ENCODE measurements at regions not wholly inside any gene's neighbourhood (a gene's known extent, or its start where the extent isn't known, plus 50 kb on each side); places are given as distances from the start of the nearest gene placed in this dataset.

- Histone ChIP-seq H3K4me3 (replicated peaks in 1 of 2; ENCODE audit: low read depth in 1 of 2, low read length in 2 of 2) (no peak overlapping the region), H3K36me3 (ENCODE audit: control insufficient read depth in 1 of 2, insufficient read depth in 2 of 2, low read length in 2 of 2) (peaks cover 0 to 10% of the 10 kb centered on the region in 2 experiments; a peak in 1 of 4 replicates), H3K27me3 (ENCODE audit: insufficient read depth, low read length) (no peaks in the 10 kb centered on the region), H3K4me1 (ENCODE audit: control insufficient read depth in 1 of 2, insufficient read depth in 2 of 2, low read length in 2 of 2) (peaks cover 20 to 74% of the 10 kb centered on the region in 2 experiments), H3K27ac (ENCODE audit: low read depth, low read length) (no peak overlapping the region), H3K4me2 (ENCODE audit: low read length) (no peak overlapping the region), H3K79me2 (ENCODE audit: insufficient read depth, low read length) (no peaks in the 10 kb centered on the region), H3K9me2 (ENCODE audit: insufficient read depth) (no peaks in the 10 kb centered on the region), H4K20me1 (ENCODE audit: insufficient read depth) (no peaks in the 10 kb centered on the region), H3K9ac (ENCODE audit: low read length) (no peak overlapping the region), H3K9me3 (ENCODE audit: control insufficient read depth in 1 of 2, insufficient read depth in 1 of 2, low read depth in 1 of 2, low read length in 2 of 2) (no peaks in the 10 kb centered on the region), H2AFZ (ENCODE audit: low read depth, low read length, poor library complexity, severe bottlenecking) (no peak overlapping the region)
- BruUV-seq (replicated peaks), result no TSS peak
- ATAC-seq (no peak), DNase-seq (ENCODE audit: low read depth, low spot score) (no peak)
- ChIA-PET POLR2A (no interaction called here), CTCF (interaction anchor here (0.8 kb wide), 1 partner anchor 10 kb away, joined by 4 read pairs; no protein-coding TSS in a partner anchor), RAD21 (ENCODE audit: low non-redundant PET in 1 of 2, low total read pairs in 2 of 2, uncharacterized antibody in 2 of 2, unreplicated experiment in 2 of 2) (no interaction called here)
- intact Hi-C loops (cut with micrococcal nuclease), result no loop called here
- TF ChIP-seq ELF1 (IDR thresholded peaks at IDR 0.05; ENCODE audit: borderline replicate concordance, low read depth) (no peak), CBX3 (IDR thresholded peaks at IDR 0.05; ENCODE audit: low read depth) (no peak), POLR2A (IDR thresholded peaks at IDR 0.05; ENCODE audit: borderline replicate concordance, extremely low read depth, insufficient read depth, insufficient read length) (no peak), YY1 (IDR thresholded peaks at IDR 0.05; ENCODE audit: extremely low read depth, insufficient replicate concordance, low read depth, low read length) (no peak), FOSL1 (IDR thresholded peaks at IDR 0.05; ENCODE audit: low read depth) (no peak), SP1 (IDR thresholded peaks at IDR 0.05; ENCODE audit: low read depth) (no peak), EGR1 (IDR thresholded peaks at IDR 0.05; ENCODE audit: low read depth) (no peak)
These were observed 210.6 kb upstream of the HMGA2 start for GRCh38 chr12:65613692-65614091.

- Histone ChIP-seq H3K79me2 (ENCODE audit: insufficient read depth, low read length) (no peaks in the 10 kb centered on the region), H3K27me3 (ENCODE audit: insufficient read depth, low read length) (no peaks in the 10 kb centered on the region), H2AFZ (ENCODE audit: low read depth, low read length, poor library complexity, severe bottlenecking) (no peak overlapping the region), H3K9me3 (ENCODE audit: control insufficient read depth in 1 of 2, insufficient read depth in 1 of 2, low read depth in 1 of 2, low read length in 2 of 2) (no peaks in the 10 kb centered on the region), H3K4me1 (ENCODE audit: control insufficient read depth in 1 of 2, insufficient read depth in 2 of 2, low read length in 2 of 2) (peaks cover 17 to 74% of the 10 kb centered on the region in 2 experiments), H4K20me1 (ENCODE audit: insufficient read depth) (no peaks in the 10 kb centered on the region), H3K9me2 (ENCODE audit: insufficient read depth) (no peaks in the 10 kb centered on the region), H3K4me2 (ENCODE audit: low read length) (no peak overlapping the region), H3K36me3 (ENCODE audit: control insufficient read depth in 1 of 2, insufficient read depth in 2 of 2, low read length in 2 of 2) (peaks cover 0 to 9% of the 10 kb centered on the region in 2 experiments; a peak in 1 of 4 replicates), H3K27ac (ENCODE audit: low read depth, low read length) (no peak overlapping the region), H3K9ac (ENCODE audit: low read length) (no peak overlapping the region), H3K4me3 (replicated peaks in 1 of 2; ENCODE audit: low read depth in 1 of 2, low read length in 2 of 2) (no peak overlapping the region)
- ChIA-PET CTCF (no interaction called here), POLR2A (no interaction called here), RAD21 (ENCODE audit: low non-redundant PET in 1 of 2, low total read pairs in 2 of 2, uncharacterized antibody in 2 of 2, unreplicated experiment in 2 of 2) (no interaction called here)
- no peak for DNase-seq (ENCODE audit: low read depth, low spot score)
- ATAC-seq, result no peak
- TF ChIP-seq RAD21 (IDR thresholded peaks at IDR 0.05; ENCODE audit: low read depth), result no peak
- no peak for TF ChIP-seq YY1 (IDR thresholded peaks at IDR 0.05; ENCODE audit: extremely low read depth, insufficient replicate concordance, low read depth, low read length)
- TF ChIP-seq MAX (IDR thresholded peaks at IDR 0.05), result no peak
- TF ChIP-seq EZH2 (IDR thresholded peaks at IDR 0.05), result no peak
- TF ChIP-seq ELF1 (IDR thresholded peaks at IDR 0.05; ENCODE audit: borderline replicate concordance, low read depth), result no peak
- TF ChIP-seq CEBPB (IDR thresholded peaks at IDR 0.05; ENCODE audit: low read depth), result no peak
- TF ChIP-seq SRF (IDR thresholded peaks at IDR 0.05; ENCODE audit: low read depth), result no peak
- TF ChIP-seq CBX3 (IDR thresholded peaks at IDR 0.05; ENCODE audit: low read depth), result no peak
- TF ChIP-seq POLR2A (IDR thresholded peaks at IDR 0.05; ENCODE audit: borderline replicate concordance, extremely low read depth, insufficient read depth, insufficient read length), result no peak
- no TSS peak for BruUV-seq (replicated peaks)
- intact Hi-C loops (cut with micrococcal nuclease), result no loop called here
These were observed 209.9 kb upstream of the HMGA2 start for GRCh38 chr12:65614259-65614889.

All from HCT116 (cell line).